HL-60 (cell line): ENCODE measurements at regions not wholly inside any gene's neighbourhood (a gene's known extent, or its start where the extent isn't known, plus 50 kb on each side); places are given as distances from the start of the nearest gene placed in this dataset.

Experiments used
- CTCF ChIP-seq: IDR thresholded peaks from one replicate; pipeline ENCODE4 v1.5.1; 2011; ENCODE audit warnings: low read length, control low read depth, inconsistent platforms; ENCODE audit not compliant: insufficient read depth
- GABPA ChIP-seq: IDR thresholded peaks from 2 replicates; pipeline ENCODE4 v1.6.1; 2012; ENCODE audit warnings: low read depth
- POLR2AphosphoS5 ChIP-seq: IDR thresholded peaks from 2 replicates; pipeline ENCODE4 v1.6.1; 2012; ENCODE audit warnings: low read depth
- REST ChIP-seq: IDR thresholded peaks from 2 replicates; pipeline ENCODE4 v1.6.1; 2012; ENCODE audit warnings: low read depth; ENCODE audit not compliant: insufficient replicate concordance
- SPI1 ChIP-seq: IDR thresholded peaks from 2 replicates; pipeline ENCODE4 v1.6.1; 2012; ENCODE audit warnings: low read depth, mild to moderate bottlenecking, borderline replicate concordance

- TF ChIP-seq GABPA (no peak), POLR2AphosphoS5 (no peak), REST (no peak), CTCF (no peak), SPI1 (no peak)
Observed at GRCh38 chr6:2465336-2465735, 219.9 kb upstream of the GMDS start.
